ENCODE measurements at regions not wholly inside any gene's neighbourhood (a gene's known extent, or its start where the extent isn't known, plus 50 kb on each side); places are given as distances from the start of the nearest gene placed in this dataset.
A peak's percentile ranks its signal among the peaks of the same experiment; 100 is the strongest.

DNA sequence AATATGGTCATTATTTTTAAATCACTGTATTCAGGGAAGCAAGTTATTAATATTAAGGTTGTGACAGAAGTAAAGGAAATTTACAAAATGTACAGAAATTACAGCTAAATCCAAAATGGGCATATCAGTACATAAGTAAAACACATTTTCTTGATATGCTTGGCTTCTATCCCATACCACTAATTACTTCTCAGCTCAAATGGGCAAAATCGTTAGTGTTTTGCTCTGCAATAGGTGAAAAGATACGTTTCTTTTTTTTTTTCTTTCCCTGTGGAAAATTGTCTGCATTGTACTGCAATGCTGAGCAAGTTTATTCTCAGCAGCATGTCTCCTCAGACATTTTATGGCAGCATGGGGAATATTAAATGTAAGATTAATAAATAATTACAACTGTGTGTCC lies 77.1 kb upstream of the PRMT6 start:
- Mint-ChIP-seq H3K4me1 (no peaks in the 10 kb centered on the region), H3K36me3 (ENCODE audit: low read depth) (no peaks in the 10 kb centered on the region), H3K9me3 (no peaks in the 10 kb centered on the region), H3K27ac (no peak overlapping the region), H3K27me3 (no peaks in the 10 kb centered on the region), H3K4me3 (no peak overlapping the region)
- POLR2A ChIA-PET = no interaction called here
- ATAC-seq (ENCODE audit: low read depth) = no peak
- intact Hi-C loops (cut with micrococcal nuclease) = no loop called here
- CTCF ChIA-PET = no interaction called here
- DNase-seq = no peak
- TF ChIP-seq, protein P1, sequence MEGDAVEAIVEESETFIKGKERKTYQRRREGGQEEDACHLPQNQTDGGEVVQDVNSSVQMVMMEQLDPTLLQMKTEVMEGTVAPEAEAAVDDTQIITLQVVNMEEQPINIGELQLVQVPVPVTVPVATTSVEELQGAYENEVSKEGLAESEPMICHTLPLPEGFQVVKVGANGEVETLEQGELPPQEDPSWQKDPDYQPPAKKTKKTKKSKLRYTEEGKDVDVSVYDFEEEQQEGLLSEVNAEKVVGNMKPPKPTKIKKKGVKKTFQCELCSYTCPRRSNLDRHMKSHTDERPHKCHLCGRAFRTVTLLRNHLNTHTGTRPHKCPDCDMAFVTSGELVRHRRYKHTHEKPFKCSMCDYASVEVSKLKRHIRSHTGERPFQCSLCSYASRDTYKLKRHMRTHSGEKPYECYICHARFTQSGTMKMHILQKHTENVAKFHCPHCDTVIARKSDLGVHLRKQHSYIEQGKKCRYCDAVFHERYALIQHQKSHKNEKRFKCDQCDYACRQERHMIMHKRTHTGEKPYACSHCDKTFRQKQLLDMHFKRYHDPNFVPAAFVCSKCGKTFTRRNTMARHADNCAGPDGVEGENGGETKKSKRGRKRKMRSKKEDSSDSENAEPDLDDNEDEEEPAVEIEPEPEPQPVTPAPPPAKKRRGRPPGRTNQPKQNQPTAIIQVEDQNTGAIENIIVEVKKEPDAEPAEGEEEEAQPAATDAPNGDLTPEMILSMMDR (IDR thresholded peaks at IDR 0.05) = no peak

DNA sequence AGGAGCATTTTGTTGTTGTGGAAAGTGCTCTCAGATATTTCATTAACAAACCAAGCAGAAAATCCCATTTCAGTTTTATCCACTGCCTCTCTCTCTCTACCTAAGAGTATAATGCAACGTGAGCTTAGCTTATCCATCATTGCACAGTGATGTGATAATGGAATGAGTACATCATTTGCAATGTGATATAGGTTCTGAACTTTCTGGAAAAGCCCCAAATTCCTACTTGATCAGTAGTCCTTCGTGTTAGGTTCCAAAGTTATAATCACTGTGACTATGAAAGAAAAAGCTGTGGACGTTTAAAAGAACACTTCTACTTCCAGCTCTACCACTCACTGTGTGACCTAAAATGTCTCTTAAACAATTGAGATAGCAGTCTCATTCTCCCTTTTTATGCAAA lies 76.4 kb upstream of the PRMT6 start:
- no peaks in the 10 kb centered on the region for H3K9me3 Mint-ChIP-seq
- ChIA-PET POLR2A (no interaction called here), CTCF (no interaction called here)
- intact Hi-C loops (cut with micrococcal nuclease) = no loop called here
- DNase-seq (no peak), ATAC-seq (ENCODE audit: low read depth) (no peak)
- no peak overlapping the region for H3K4me3 Mint-ChIP-seq
- no peaks in the 10 kb centered on the region for H3K36me3 Mint-ChIP-seq (ENCODE audit: low read depth)
- TF ChIP-seq, protein P1 (IDR thresholded peaks at IDR 0.05) = no peak
- no peaks in the 10 kb centered on the region for H3K27me3 Mint-ChIP-seq
- no peaks in the 10 kb centered on the region for H3K4me1 Mint-ChIP-seq
- H3K27ac Mint-ChIP-seq = no peak overlapping the region

DNA sequence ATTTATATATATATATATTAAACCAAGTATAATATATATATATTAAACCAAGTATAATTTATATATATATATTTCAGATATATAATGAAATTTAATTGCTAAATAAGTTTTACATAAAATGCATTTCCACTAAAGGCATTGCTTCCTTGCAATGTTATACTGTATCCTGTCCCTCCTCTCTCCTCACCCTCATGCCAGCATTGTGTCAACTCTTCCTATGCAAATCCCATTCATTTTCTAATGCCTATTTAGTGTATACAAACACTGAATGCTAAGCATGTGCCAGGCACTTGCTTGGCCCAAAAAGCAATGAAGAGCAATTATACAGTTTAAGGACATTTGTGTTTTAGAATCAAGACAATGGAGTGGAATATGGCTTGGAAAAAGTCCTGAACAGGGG lies 71.7 kb upstream of the PRMT6 start:
- no peak overlapping the region for H3K4me3 Mint-ChIP-seq
- intact Hi-C loops (cut with micrococcal nuclease) = no loop called here
- TF ChIP-seq, protein P1 (IDR thresholded peaks at IDR 0.05) = no peak
- ChIA-PET CTCF (no interaction called here), POLR2A (no interaction called here)
- no peaks in the 10 kb centered on the region for H3K36me3 Mint-ChIP-seq (ENCODE audit: low read depth)
- DNase-seq (no peak), ATAC-seq (ENCODE audit: low read depth) (no peak)
- H3K4me1 Mint-ChIP-seq = no peaks in the 10 kb centered on the region
- no peaks in the 10 kb centered on the region for H3K9me3 Mint-ChIP-seq
- peaks cover 6% of the 10 kb centered on the region for H3K27me3 Mint-ChIP-seq
- no peak overlapping the region for H3K27ac Mint-ChIP-seq

DNA sequence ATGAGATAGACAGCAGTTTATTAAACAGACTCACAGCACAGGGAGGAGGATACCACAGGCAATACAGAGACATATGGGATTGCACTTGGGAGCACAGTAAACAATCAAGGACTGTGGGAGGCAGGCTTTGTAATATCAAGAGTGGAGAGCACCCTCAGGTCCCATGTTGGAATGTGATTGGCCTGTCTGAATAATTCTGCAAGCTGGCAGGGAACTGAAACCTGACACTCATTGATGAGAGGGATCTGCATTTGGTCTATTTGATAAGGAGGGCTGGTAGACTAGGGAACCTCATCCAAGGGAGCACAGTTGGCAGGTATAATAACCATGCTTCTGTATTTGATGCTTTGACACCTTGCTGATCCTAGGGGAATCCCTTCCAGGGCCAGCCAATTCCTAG lies 69.9 kb upstream of the PRMT6 start:
- no peaks in the 10 kb centered on the region for H3K4me1 Mint-ChIP-seq
- POLR2A ChIA-PET = no interaction called here
- H3K27ac Mint-ChIP-seq = no peak overlapping the region
- H3K9me3 Mint-ChIP-seq = no peaks in the 10 kb centered on the region
- no peaks in the 10 kb centered on the region for H3K36me3 Mint-ChIP-seq (ENCODE audit: low read depth)
- DNase-seq (no peak), ATAC-seq (ENCODE audit: low read depth) (no peak)
- peaks cover 8% of the 10 kb centered on the region for H3K27me3 Mint-ChIP-seq
- TF ChIP-seq, protein P1 (IDR thresholded peaks at IDR 0.05) = no peak
- intact Hi-C loops (cut with micrococcal nuclease) = no loop called here
- CTCF ChIA-PET = no interaction called here
- no peak overlapping the region for H3K4me3 Mint-ChIP-seq

DNA sequence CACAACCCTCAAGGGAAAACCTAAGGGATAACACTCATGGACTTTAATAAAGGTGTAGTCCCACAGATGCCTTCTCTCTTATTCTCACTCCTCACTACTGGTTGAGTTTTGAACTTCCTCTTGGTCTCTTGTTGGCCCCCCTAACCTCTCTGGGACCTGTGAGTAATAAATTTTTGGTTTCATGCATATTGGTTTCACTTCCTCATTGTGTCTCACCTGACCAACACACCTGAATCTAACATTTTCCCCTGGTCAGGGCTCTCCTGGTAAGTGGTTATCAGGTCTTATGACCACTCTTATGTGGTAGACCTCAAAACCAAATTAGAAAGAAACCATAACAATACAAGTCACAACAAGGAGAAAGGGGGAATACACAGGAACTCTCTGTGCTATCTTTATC lies 60.5 kb upstream of the PRMT6 start:
- H3K36me3 Mint-ChIP-seq (ENCODE audit: low read depth) = no peaks in the 10 kb centered on the region
- peaks cover 7% of the 10 kb centered on the region for H3K9me3 Mint-ChIP-seq
- ChIA-PET CTCF (no interaction called here), POLR2A (no interaction called here)
- intact Hi-C loops (cut with micrococcal nuclease) = no loop called here
- peaks cover 5% of the 10 kb centered on the region for H3K27me3 Mint-ChIP-seq
- H3K4me1 Mint-ChIP-seq = peaks cover 5% of the 10 kb centered on the region
- no peak overlapping the region for H3K27ac Mint-ChIP-seq
- TF ChIP-seq, protein P1 (IDR thresholded peaks at IDR 0.05) = no peak
- no peak overlapping the region for H3K4me3 Mint-ChIP-seq
- ATAC-seq (ENCODE audit: low read depth) (peak; percentile 62), DNase-seq (no peak)

All from activated B cell treated with CpG ODN at 0.5 μM for 24 hours (primary cell).